Suprapubic skin (tissue), 3 donors: ENCODE measurements at regions not wholly inside any gene's neighbourhood (a gene's known extent, or its start where the extent isn't known, plus 50 kb on each side); places are given as distances from the start of the nearest gene placed in this dataset.

ENCODE experiments used
- CTCF ChIP-seq, 2 donors: fragments of 200-600 bp in 1 of 2; fragments of 450-650 bp in 1 of 2; sonication (generic) in 1 of 2; IDR thresholded peaks; one replicate each; pipeline ENCODE4 v1.5.1; 2016 to 2019; ENCODE audit warnings: antibody characterized with exemption in 2 of 2, mild to moderate bottlenecking in 1 of 2, moderate library complexity in 1 of 2
- POLR2A ChIP-seq, 2 donors: fragments of 450-650 bp; IDR thresholded peaks; one replicate each; pipeline ENCODE4 v1.6.1; 2017; ENCODE audit warnings: antibody characterized with exemption in 2 of 2, mild to moderate bottlenecking in 2 of 2, moderate library complexity in 2 of 2

GRCh38 chr5:84696651-84697050 is 312.0 kb upstream of the EDIL3 start:
- no peak for TF ChIP-seq CTCF (IDR thresholded peaks at IDR 0.05)
- no peak for TF ChIP-seq POLR2A (IDR thresholded peaks at IDR 0.05)
